ENCODE measurements at regions not wholly inside any gene's neighbourhood (a gene's known extent, or its start where the extent isn't known, plus 50 kb on each side); places are given as distances from the start of the nearest gene placed in this dataset.

DNA sequence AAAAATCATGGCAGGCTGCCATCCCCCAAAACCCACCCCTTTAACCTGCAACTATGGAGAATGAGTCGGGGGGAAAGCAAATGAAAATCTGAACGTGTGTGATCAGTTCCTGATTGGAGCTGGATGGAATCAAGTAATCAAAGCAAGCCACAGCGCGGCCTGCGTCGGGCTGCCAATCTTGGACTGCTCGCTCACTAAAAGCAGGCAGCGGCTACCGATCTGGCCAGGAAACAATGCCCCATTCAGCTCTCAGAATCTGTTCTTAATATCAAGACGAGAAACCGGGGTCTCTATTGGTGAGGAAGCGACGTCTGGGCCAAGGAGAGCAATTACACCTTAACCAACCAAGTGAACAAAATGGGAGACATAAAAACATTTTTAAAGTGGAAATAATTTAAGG is 472.2 kb downstream of the SOX6 start:
- Mint-ChIP-seq H3K4me3 (ENCODE audit: unreplicated experiment) (no peak overlapping the region), H3K9me3 (ENCODE audit: unreplicated experiment) (peaks cover 5% of the 10 kb centered on the region), H3K27ac (ENCODE audit: unreplicated experiment) (no peak overlapping the region)

GRCh38 chr11:15884777-15885540 is 471.4 kb downstream of the SOX6 start:
- H3K27me3 Mint-ChIP-seq (ENCODE audit: unreplicated experiment) = peaks cover 1% of the 10 kb centered on the region
- H3K9me3 Mint-ChIP-seq (ENCODE audit: unreplicated experiment) = peaks cover 5% of the 10 kb centered on the region
- no peak for DNase-seq
- TF ChIP-seq CTCF (IDR thresholded peaks at IDR 0.05; ENCODE audit: partially characterized antibody, unreplicated experiment) = no peak
- H3K4me3 Mint-ChIP-seq (ENCODE audit: unreplicated experiment) = no peak overlapping the region
- no peak overlapping the region for H3K27ac Mint-ChIP-seq (ENCODE audit: unreplicated experiment)
- peaks cover 11% of the 10 kb centered on the region for H3K4me1 Mint-ChIP-seq (ENCODE audit: low read depth, unreplicated experiment)
- no peaks in the 10 kb centered on the region for H3K36me3 Mint-ChIP-seq (ENCODE audit: unreplicated experiment)

More for the DNA sequence above, 472.2 kb downstream of the SOX6 start:
- DNase-seq = no peak
- no peak for TF ChIP-seq CTCF (IDR thresholded peaks at IDR 0.05; ENCODE audit: partially characterized antibody, unreplicated experiment)
- peaks cover 1% of the 10 kb centered on the region for H3K27me3 Mint-ChIP-seq (ENCODE audit: unreplicated experiment)
- peaks cover 11% of the 10 kb centered on the region for H3K4me1 Mint-ChIP-seq (ENCODE audit: low read depth, unreplicated experiment)
- H3K36me3 Mint-ChIP-seq (ENCODE audit: unreplicated experiment) = no peaks in the 10 kb centered on the region

- no peak for TF ChIP-seq CTCF (IDR thresholded peaks at IDR 0.05; ENCODE audit: partially characterized antibody, unreplicated experiment)
- peaks cover 11% of the 10 kb centered on the region for H3K4me1 Mint-ChIP-seq (ENCODE audit: low read depth, unreplicated experiment)
- no peaks in the 10 kb centered on the region for H3K36me3 Mint-ChIP-seq (ENCODE audit: unreplicated experiment)
- H3K27ac Mint-ChIP-seq (ENCODE audit: unreplicated experiment) = no peak overlapping the region
- no peak for DNase-seq
- H3K9me3 Mint-ChIP-seq (ENCODE audit: unreplicated experiment) = peaks cover 5% of the 10 kb centered on the region
- H3K4me3 Mint-ChIP-seq (ENCODE audit: unreplicated experiment) = no peak overlapping the region
- peaks cover 1% of the 10 kb centered on the region for H3K27me3 Mint-ChIP-seq (ENCODE audit: unreplicated experiment)
These were observed 470.5 kb downstream of the SOX6 start for GRCh38 chr11:15885854-15886253.

- Mint-ChIP-seq H3K9me3 (ENCODE audit: unreplicated experiment) (peaks cover 5% of the 10 kb centered on the region), H3K36me3 (ENCODE audit: unreplicated experiment) (no peaks in the 10 kb centered on the region), H3K4me3 (ENCODE audit: unreplicated experiment) (no peak overlapping the region), H3K27ac (ENCODE audit: unreplicated experiment) (no peak overlapping the region), H3K27me3 (ENCODE audit: unreplicated experiment) (peaks cover 1% of the 10 kb centered on the region), H3K4me1 (ENCODE audit: low read depth, unreplicated experiment) (peaks cover 11% of the 10 kb centered on the region)
- no peak for DNase-seq
- no peak for TF ChIP-seq CTCF (IDR thresholded peaks at IDR 0.05; ENCODE audit: partially characterized antibody, unreplicated experiment)
These were observed 470.0 kb downstream of the SOX6 start for GRCh38 chr11:15886299-15886698.

DNA sequence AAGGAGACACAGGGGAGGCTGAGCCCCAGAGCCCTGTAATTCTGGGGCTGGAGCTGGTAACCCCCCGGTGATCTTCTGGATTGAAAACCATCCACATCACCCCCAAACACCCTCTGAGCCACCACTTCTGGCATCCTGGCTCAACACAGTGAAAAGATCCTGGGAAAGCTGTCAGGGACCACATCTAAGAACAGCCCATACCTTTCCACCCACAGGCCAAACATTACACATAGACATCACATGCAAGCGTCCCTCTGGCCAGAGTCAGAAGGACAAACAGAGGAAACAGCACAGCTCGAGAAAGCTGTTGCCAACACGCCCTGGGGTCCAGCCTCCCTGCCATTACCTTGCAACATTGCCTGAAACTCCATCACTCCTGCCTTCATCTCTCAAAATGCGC is 469.5 kb downstream of the SOX6 start:
- H3K9me3 Mint-ChIP-seq (ENCODE audit: unreplicated experiment) = peaks cover 5% of the 10 kb centered on the region
- peaks cover 1% of the 10 kb centered on the region for H3K27me3 Mint-ChIP-seq (ENCODE audit: unreplicated experiment)

More for the DNA sequence above, 469.5 kb downstream of the SOX6 start:
- no peak for TF ChIP-seq CTCF (IDR thresholded peaks at IDR 0.05; ENCODE audit: partially characterized antibody, unreplicated experiment)
- Mint-ChIP-seq H3K4me3 (ENCODE audit: unreplicated experiment) (no peak overlapping the region), H3K4me1 (ENCODE audit: low read depth, unreplicated experiment) (peaks cover 11% of the 10 kb centered on the region), H3K36me3 (ENCODE audit: unreplicated experiment) (no peaks in the 10 kb centered on the region), H3K27ac (ENCODE audit: unreplicated experiment) (no peak overlapping the region)
- DNase-seq = no peak

Measured in glutamatergic neuron (in vitro differentiated cells).